Esophagus squamous epithelium (tissue), 4 donors: ENCODE measurements at regions not wholly inside any gene's neighbourhood (a gene's known extent, or its start where the extent isn't known, plus 50 kb on each side); places are given as distances from the start of the nearest gene placed in this dataset.

ENCODE experiments used
- POLR2A ChIP-seq, 4 donors: fragments of 450-650 bp; IDR thresholded peaks; one replicate each; pipeline ENCODE4 v1.6.1; 2017; ENCODE audit warnings: antibody characterized with exemption in 4 of 4, mild to moderate bottlenecking in 4 of 4, moderate library complexity in 3 of 4
- TF ChIP-seq, protein P1 (sequence below), 6 experiments: fragments of 450-650 bp in 4 of 6; fragments of 200-600 bp in 2 of 6; sonication (generic) in 2 of 6; IDR thresholded peaks; one replicate each; pipeline ENCODE4 v1.5.1; 2016 to 2019; ENCODE audit warnings: antibody characterized with exemption in 6 of 6, mild to moderate bottlenecking in 4 of 6, moderate library complexity in 4 of 6

DNA sequence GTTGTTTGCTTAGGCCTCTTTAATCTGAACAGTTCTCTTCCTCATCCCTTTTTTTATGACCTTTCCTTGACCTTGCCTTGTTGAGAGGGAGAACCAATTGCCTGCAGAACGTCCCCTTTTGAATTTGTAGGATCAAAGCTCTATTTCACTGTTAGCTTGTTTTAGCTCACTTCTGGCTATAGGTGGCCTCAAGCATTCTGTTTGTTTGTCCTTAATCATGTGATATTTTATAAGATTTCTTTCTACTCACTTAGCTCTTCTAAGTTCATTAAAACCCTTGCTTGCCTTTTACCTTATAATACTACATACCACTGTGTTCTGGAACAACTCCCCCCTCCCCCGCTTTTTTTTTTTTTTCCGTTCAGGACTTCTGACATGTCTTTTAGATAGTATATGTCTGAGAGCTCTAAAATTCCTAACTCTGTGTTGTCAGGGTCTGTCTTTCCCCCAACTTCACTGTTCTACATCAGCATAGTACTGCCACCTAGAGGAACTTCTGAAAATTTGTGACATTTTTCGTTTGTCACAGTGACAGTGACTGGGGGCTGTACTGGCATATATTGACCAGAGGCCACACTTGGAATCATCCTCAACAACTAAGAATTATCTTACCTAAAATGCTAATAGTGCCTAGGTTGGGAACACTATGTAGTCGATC, 128.5 kb downstream of the LARP7 start:
- TF ChIP-seq, protein P1, sequence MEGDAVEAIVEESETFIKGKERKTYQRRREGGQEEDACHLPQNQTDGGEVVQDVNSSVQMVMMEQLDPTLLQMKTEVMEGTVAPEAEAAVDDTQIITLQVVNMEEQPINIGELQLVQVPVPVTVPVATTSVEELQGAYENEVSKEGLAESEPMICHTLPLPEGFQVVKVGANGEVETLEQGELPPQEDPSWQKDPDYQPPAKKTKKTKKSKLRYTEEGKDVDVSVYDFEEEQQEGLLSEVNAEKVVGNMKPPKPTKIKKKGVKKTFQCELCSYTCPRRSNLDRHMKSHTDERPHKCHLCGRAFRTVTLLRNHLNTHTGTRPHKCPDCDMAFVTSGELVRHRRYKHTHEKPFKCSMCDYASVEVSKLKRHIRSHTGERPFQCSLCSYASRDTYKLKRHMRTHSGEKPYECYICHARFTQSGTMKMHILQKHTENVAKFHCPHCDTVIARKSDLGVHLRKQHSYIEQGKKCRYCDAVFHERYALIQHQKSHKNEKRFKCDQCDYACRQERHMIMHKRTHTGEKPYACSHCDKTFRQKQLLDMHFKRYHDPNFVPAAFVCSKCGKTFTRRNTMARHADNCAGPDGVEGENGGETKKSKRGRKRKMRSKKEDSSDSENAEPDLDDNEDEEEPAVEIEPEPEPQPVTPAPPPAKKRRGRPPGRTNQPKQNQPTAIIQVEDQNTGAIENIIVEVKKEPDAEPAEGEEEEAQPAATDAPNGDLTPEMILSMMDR (IDR thresholded peaks at IDR 0.05) = peak in 2 of 6 experiments; percentile 14 to 33
- TF ChIP-seq POLR2A (IDR thresholded peaks at IDR 0.05) = no peak
